ENCODE measurements at regions not wholly inside any gene's neighbourhood (a gene's known extent, or its start where the extent isn't known, plus 50 kb on each side); places are given as distances from the start of the nearest gene placed in this dataset.
"Not testable (repeated sequence)": the region's sequence is repeated elsewhere in the genome, so short reads cannot be mapped to it uniquely, and the experiment has no call there.

GRCh38 chr2:45103351-45104345 is 94.4 kb upstream of the SIX2 start:
- intact Hi-C loops (cut with DNase I), result no loop called here
- no peaks in the 10 kb centered on the region for H3K36me3 ChIP-seq
- H3K4me1 ChIP-seq, result no peaks in the 10 kb centered on the region
- peaks cover 0 to 11% (median 0%) of the 10 kb centered on the region in 4 donors for H3K27me3 ChIP-seq
- H3K4me3 ChIP-seq, result no peak overlapping the region
- no peak overlapping the region for H3K27ac ChIP-seq
- no peaks in the 10 kb centered on the region for H3K9me3 ChIP-seq
- TF ChIP-seq POLR2A (IDR thresholded peaks at IDR 0.05) (no peak), CTCF (IDR thresholded peaks at IDR 0.05) (no peak)
- no peak for DNase-seq
- WGBS, 2 donors, result 60 to 62% methylated on average over 8 of the region's 8 CpGs

- no peak for DNase-seq
- WGBS, 2 donors, result 86 to 88% methylated on average over 3 of the region's 3 CpGs
These were observed 93.4 kb upstream of the SIX2 start for GRCh38 chr2:45102579-45103117.

DNA sequence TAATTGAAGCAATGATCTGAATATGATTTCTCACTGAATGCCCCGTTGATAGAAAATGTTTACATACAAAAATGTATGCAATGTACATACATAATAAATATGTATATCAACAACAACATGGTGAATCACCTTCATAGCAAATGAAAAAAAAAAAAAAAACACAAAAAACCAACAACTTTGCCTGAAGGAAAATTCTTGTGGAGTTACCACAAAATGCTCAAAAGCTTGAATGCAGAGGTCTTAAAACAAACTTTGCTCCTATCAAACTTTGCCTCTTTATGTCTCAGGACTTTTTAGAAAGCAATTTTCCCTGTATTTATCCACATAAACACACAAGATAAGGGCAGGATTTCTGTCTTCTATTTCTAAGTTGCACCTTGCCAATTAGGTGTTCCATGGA is 92.9 kb upstream of the SIX2 start:
- no peaks in the 10 kb centered on the region for H3K9me3 ChIP-seq
- H3K27me3 ChIP-seq, result peaks cover 0 to 11% (median 0%) of the 10 kb centered on the region in 4 donors
- 66 to 79% methylated on average over 1 of the region's 1 CpG for WGBS, 2 donors
- no peaks in the 10 kb centered on the region for H3K36me3 ChIP-seq
- TF ChIP-seq POLR2A (IDR thresholded peaks at IDR 0.05) (no peak), CTCF (IDR thresholded peaks at IDR 0.05) (no peak)
- H3K27ac ChIP-seq, result no peak overlapping the region
- DNase-seq, result no peak
- no peak overlapping the region for H3K4me3 ChIP-seq
- no peaks in the 10 kb centered on the region for H3K4me1 ChIP-seq
- intact Hi-C loops (cut with DNase I), result no loop called here

More at GRCh38 chr2:45102579-45103117, 93.4 kb upstream of the SIX2 start:
- Histone ChIP-seq H3K4me3 (no peak overlapping the region), H3K4me1 (no peaks in the 10 kb centered on the region), H3K9me3 (no peaks in the 10 kb centered on the region), H3K27me3 (peaks cover 0 to 11% (median 0%) of the 10 kb centered on the region in 4 donors), H3K27ac (no peak overlapping the region), H3K36me3 (no peaks in the 10 kb centered on the region)
- intact Hi-C loops (cut with DNase I), result no loop called here
- no peak for TF ChIP-seq CTCF (IDR thresholded peaks at IDR 0.05)
- no peak for TF ChIP-seq POLR2A (IDR thresholded peaks at IDR 0.05)

DNA sequence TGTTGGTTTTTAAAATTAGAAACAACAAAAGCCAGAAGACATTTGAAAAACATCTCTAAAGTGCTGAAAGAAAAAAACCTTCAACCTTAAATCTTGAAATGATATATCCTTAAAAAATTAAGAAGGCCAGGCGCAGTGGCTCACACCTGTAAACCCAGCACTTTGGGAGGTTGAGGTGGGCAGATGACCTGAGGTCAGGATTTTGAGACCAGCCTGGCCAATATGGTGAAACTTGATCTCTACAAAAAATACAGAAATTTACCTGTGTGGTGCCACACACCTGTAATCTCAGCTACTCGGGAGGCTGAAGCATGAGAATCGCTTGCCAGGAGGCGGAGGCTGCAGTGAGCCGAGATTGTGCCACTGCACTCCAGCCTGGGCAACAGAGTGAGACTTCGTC is 87.7 kb upstream of the SIX2 start:
- no peak overlapping the region for H3K4me3 ChIP-seq
- TF ChIP-seq CTCF (IDR thresholded peaks at IDR 0.05) (no peak), POLR2A (IDR thresholded peaks at IDR 0.05) (no peak)
- intact Hi-C loops (cut with DNase I), result no loop called here
- H3K36me3 ChIP-seq, result no peaks in the 10 kb centered on the region
- no peaks in the 10 kb centered on the region for H3K4me1 ChIP-seq
- DNase-seq, result no peak
- H3K27ac ChIP-seq, result no peak overlapping the region
- peaks cover 0 to 22% (median 4%) of the 10 kb centered on the region in 4 donors for H3K27me3 ChIP-seq
- WGBS, 2 donors, result 83 to 89% methylated on average over 6 of the region's 6 CpGs
- no peaks in the 10 kb centered on the region for H3K9me3 ChIP-seq

DNA sequence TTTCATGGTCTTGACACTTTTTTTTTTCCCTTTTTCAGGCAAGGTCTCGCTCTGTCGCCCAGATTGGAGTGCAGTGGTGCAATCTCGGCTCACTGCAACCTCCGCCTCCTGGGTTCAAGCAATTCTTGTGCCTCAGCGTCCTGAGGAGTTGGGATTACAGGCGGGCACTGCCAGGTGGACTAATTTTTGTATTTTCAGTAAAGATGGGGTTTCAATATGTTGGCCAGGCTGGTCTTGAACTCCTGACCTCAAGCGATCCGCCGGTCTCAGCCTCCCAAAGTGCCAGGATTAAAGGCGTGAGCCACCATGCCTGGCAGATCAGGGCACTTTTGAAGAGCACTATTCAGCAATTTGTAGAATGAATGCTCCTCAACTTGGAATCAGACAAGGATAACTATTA is 86.8 kb upstream of the SIX2 start:
- peaks cover 0 to 23% (median 4%) of the 10 kb centered on the region in 4 donors for H3K27me3 ChIP-seq
- H3K27ac ChIP-seq; H3K4me1 ChIP-seq; H3K4me3 ChIP-seq; intact Hi-C loops (cut with DNase I); DNase-seq; H3K9me3 ChIP-seq; H3K36me3 ChIP-seq: not testable (repeated sequence)
- WGBS, 2 donors, result 86 to 92% methylated on average over 6 to 10 of the region's 10 CpGs

All from esophagus squamous epithelium (tissue), 5 donors.